ENCODE measurements at regions not wholly inside any gene's neighbourhood (a gene's known extent, or its start where the extent isn't known, plus 50 kb on each side); places are given as distances from the start of the nearest gene placed in this dataset.

- Histone ChIP-seq H3K4me1 (ENCODE audit: control insufficient read depth, insufficient read depth, low read length) (peaks cover 9% of the 10 kb centered on the region), H3K27me3 (ENCODE audit: control insufficient read depth, insufficient read depth, low read length) (no peaks in the 10 kb centered on the region), H3K9me3 (ENCODE audit: control insufficient read depth, insufficient read depth, low read length) (no peaks in the 10 kb centered on the region), H3K4me3 (ENCODE audit: low read depth, low read length) (no peak overlapping the region), H3K36me3 (ENCODE audit: control insufficient read depth, insufficient read depth, low read length) (no peaks in the 10 kb centered on the region), H3K27ac (ENCODE audit: low read depth, low read length) (no peak overlapping the region)
- 95% methylated on average over 3 of the region's 3 CpGs for WGBS (ENCODE audit: insufficient coverage)
- no peak for DNase-seq (ENCODE audit: low read depth in 4 of 6, low spot score in 6 of 6)
Observed at GRCh38 chr10:14450041-14450491, 119.3 kb upstream of the FRMD4A start.

GRCh38 chr10:14449293-14449815 lies 118.6 kb upstream of the FRMD4A start:
- Histone ChIP-seq H3K27me3 (ENCODE audit: control insufficient read depth, insufficient read depth, low read length) (no peaks in the 10 kb centered on the region), H3K27ac (ENCODE audit: low read depth, low read length) (no peak overlapping the region), H3K9me3 (ENCODE audit: control insufficient read depth, insufficient read depth, low read length) (no peaks in the 10 kb centered on the region), H3K4me3 (ENCODE audit: low read depth, low read length) (no peak overlapping the region), H3K4me1 (ENCODE audit: control insufficient read depth, insufficient read depth, low read length) (peaks cover 9% of the 10 kb centered on the region), H3K36me3 (ENCODE audit: control insufficient read depth, insufficient read depth, low read length) (no peaks in the 10 kb centered on the region)
- no peak for DNase-seq (ENCODE audit: low read depth in 4 of 6, low spot score in 6 of 6)
- 97% methylated on average over 3 of the region's 3 CpGs for WGBS (ENCODE audit: insufficient coverage)

DNA sequence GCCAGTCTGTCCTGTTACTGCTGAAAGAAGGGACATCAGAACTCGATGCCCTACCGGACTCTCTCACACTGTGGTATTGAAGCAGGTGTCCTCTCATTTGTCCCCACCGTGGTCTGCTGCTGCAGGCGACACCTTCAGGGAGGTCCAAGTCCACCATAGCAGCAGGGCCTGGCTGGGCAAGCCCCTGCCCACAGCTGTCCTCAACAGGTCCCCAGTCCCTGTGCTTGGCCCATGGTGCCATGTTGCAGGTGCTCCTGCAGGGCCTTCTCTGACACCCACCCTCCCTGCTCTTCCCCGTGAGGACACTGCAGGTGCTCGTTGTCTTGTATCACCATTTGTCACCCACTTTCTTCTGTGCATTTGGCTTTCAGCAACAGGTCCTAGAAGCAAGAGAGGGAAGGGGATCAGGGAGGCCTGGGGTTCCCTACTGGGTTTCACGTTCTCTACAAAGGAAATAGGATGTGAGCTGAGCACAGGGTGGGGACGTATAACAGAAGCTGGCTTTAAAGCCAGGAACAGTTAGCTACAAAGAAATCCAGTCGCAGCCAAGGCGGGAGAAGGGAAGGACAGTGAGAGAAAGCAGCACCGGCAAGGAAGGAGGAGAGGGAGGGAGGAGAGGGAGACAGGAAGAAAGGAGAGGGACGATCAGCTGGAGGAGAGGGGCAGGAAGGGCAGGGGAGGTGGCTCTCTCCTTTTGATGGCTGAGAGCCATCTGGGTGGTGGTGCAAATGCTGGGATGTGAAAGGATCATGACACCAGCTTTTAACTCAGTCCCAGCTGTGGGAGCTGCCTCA lies 117.7 kb upstream of the FRMD4A start:
- no peaks in the 10 kb centered on the region for H3K27me3 ChIP-seq (ENCODE audit: control insufficient read depth, insufficient read depth, low read length)
- H3K36me3 ChIP-seq (ENCODE audit: control insufficient read depth, insufficient read depth, low read length) = no peaks in the 10 kb centered on the region
- 55% methylated on average over 9 of the region's 12 CpGs for WGBS (ENCODE audit: insufficient coverage)
- peaks cover 9% of the 10 kb centered on the region for H3K4me1 ChIP-seq (ENCODE audit: control insufficient read depth, insufficient read depth, low read length)
- no peak overlapping the region for H3K4me3 ChIP-seq (ENCODE audit: low read depth, low read length)
- peak in 1 of 6 donors; percentile 10 for DNase-seq (ENCODE audit: low read depth in 4 of 6, low spot score in 6 of 6)
- no peak overlapping the region for H3K27ac ChIP-seq (ENCODE audit: low read depth, low read length)
- H3K9me3 ChIP-seq (ENCODE audit: control insufficient read depth, insufficient read depth, low read length) = no peaks in the 10 kb centered on the region

- H3K36me3 ChIP-seq (ENCODE audit: control insufficient read depth, insufficient read depth, low read length) = no peaks in the 10 kb centered on the region
- no peak overlapping the region for H3K4me3 ChIP-seq (ENCODE audit: low read depth, low read length)
- 65% methylated on average over 2 of the region's 10 CpGs for WGBS (ENCODE audit: insufficient coverage)
- H3K27me3 ChIP-seq (ENCODE audit: control insufficient read depth, insufficient read depth, low read length) = no peaks in the 10 kb centered on the region
- H3K27ac ChIP-seq (ENCODE audit: low read depth, low read length) = no peak overlapping the region
- DNase-seq (ENCODE audit: low read depth in 4 of 6, low spot score in 6 of 6) = peak in 2 of 6 donors; percentile 8 to 47
- peaks cover 9% of the 10 kb centered on the region for H3K4me1 ChIP-seq (ENCODE audit: control insufficient read depth, insufficient read depth, low read length)
- H3K9me3 ChIP-seq (ENCODE audit: control insufficient read depth, insufficient read depth, low read length) = no peaks in the 10 kb centered on the region
Observed at GRCh38 chr10:14447094-14447839, 116.5 kb upstream of the FRMD4A start.

DNA sequence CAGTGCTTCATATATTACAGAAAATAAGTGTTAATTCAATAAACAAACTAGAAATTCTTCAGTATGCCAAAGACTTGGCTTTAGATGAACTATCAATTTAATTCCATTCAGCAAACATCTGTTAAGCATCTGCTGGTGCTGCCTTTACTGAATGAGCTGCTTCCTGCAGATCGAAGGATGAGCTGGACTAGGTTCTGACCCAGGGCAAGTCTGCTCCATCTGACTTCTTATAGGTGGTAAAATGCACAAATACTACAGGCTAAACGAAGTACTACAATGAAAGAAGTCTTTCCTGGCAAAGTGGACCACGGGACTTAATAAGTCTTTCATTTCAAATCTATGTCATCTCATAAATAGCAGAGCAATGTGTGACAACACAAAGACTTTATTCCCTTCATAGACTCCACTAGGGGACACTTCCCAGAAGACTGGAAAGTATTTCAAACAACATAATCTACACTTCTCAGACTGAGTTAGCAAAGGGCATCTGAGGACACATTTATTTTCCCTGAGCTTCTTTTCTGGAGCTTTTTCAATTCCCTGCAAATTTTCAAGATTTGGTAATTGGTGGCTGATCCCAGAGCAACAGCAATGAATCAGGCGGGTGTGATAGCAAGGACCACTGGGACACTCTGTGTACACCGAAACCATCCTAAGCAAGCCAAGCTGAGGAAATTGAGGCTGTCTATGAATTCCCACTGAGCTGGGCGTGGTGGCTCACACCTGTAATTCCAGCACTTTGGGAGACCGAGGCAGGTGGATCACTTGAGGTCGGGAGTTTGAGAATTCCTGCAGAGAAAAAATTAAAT lies 108.9 kb upstream of the FRMD4A start:
- H3K27ac ChIP-seq (ENCODE audit: low read depth, low read length) = peak overlapping the region; percentile 42
- 89% methylated on average over 4 of the region's 8 CpGs for WGBS (ENCODE audit: insufficient coverage)
- H3K4me1 ChIP-seq (ENCODE audit: control insufficient read depth, insufficient read depth, low read length) = no peaks in the 10 kb centered on the region
- H3K4me3 ChIP-seq (ENCODE audit: low read depth, low read length) = no peak overlapping the region
- H3K27me3 ChIP-seq (ENCODE audit: control insufficient read depth, insufficient read depth, low read length) = no peaks in the 10 kb centered on the region
- peak in 2 of 6 donors; percentile 20 to 24 for DNase-seq (ENCODE audit: low read depth in 4 of 6, low spot score in 6 of 6)
- no peaks in the 10 kb centered on the region for H3K36me3 ChIP-seq (ENCODE audit: control insufficient read depth, insufficient read depth, low read length)
- H3K9me3 ChIP-seq (ENCODE audit: control insufficient read depth, insufficient read depth, low read length) = no peaks in the 10 kb centered on the region

DNA sequence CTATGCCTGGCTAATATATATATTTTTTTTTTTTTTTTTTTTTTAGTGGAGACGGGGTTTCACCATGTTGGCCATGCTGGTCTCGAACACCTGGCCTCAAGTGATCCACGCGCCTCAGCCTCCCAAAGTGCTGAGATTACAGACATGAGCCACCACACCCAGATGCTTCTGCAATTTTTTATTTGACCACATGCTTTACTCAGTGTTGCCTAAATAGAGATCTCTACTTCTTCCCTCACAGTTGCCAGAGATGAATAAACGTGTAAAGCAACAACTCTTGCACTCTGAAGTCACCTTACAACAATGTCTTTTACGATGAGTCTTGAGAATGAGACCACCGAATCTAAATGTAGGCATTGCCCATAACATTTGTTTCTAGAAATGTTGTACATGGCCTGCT lies 107.9 kb upstream of the FRMD4A start:
- Histone ChIP-seq H3K4me1 (ENCODE audit: control insufficient read depth, insufficient read depth, low read length) (no peaks in the 10 kb centered on the region), H3K36me3 (ENCODE audit: control insufficient read depth, insufficient read depth, low read length) (no peaks in the 10 kb centered on the region), H3K27me3 (ENCODE audit: control insufficient read depth, insufficient read depth, low read length) (no peaks in the 10 kb centered on the region), H3K4me3 (ENCODE audit: low read depth, low read length) (no peak overlapping the region), H3K27ac (ENCODE audit: low read depth, low read length) (no peak overlapping the region), H3K9me3 (ENCODE audit: control insufficient read depth, insufficient read depth, low read length) (no peaks in the 10 kb centered on the region)
- DNase-seq (ENCODE audit: low read depth in 4 of 6, low spot score in 6 of 6) = no peak
- WGBS (ENCODE audit: insufficient coverage) = 100% methylated on average over 2 of the region's 7 CpGs

- Histone ChIP-seq H3K4me3 (ENCODE audit: low read depth, low read length) (no peak overlapping the region), H3K36me3 (ENCODE audit: control insufficient read depth, insufficient read depth, low read length) (no peaks in the 10 kb centered on the region), H3K27me3 (ENCODE audit: control insufficient read depth, insufficient read depth, low read length) (no peaks in the 10 kb centered on the region), H3K27ac (ENCODE audit: low read depth, low read length) (no peak overlapping the region), H3K4me1 (ENCODE audit: control insufficient read depth, insufficient read depth, low read length) (no peaks in the 10 kb centered on the region), H3K9me3 (ENCODE audit: control insufficient read depth, insufficient read depth, low read length) (no peaks in the 10 kb centered on the region)
- DNase-seq (ENCODE audit: low read depth in 4 of 6, low spot score in 6 of 6) = no peak
- no CpG with 5 or more reads among the region's 1 CpG for WGBS (ENCODE audit: insufficient coverage)
Observed at GRCh38 chr10:14438057-14438456, 107.3 kb upstream of the FRMD4A start.

- 86% methylated on average over 6 of the region's 7 CpGs for WGBS (ENCODE audit: insufficient coverage)
- DNase-seq (ENCODE audit: low read depth in 4 of 6, low spot score in 6 of 6) = no peak
- no peaks in the 10 kb centered on the region for H3K27me3 ChIP-seq (ENCODE audit: control insufficient read depth, insufficient read depth, low read length)
- no peak overlapping the region for H3K27ac ChIP-seq (ENCODE audit: low read depth, low read length)
- no peaks in the 10 kb centered on the region for H3K36me3 ChIP-seq (ENCODE audit: control insufficient read depth, insufficient read depth, low read length)
- H3K4me1 ChIP-seq (ENCODE audit: control insufficient read depth, insufficient read depth, low read length) = no peaks in the 10 kb centered on the region
- H3K4me3 ChIP-seq (ENCODE audit: low read depth, low read length) = no peak overlapping the region
- no peaks in the 10 kb centered on the region for H3K9me3 ChIP-seq (ENCODE audit: control insufficient read depth, insufficient read depth, low read length)
Observed at GRCh38 chr10:14435976-14436632, 105.4 kb upstream of the FRMD4A start.

DNA sequence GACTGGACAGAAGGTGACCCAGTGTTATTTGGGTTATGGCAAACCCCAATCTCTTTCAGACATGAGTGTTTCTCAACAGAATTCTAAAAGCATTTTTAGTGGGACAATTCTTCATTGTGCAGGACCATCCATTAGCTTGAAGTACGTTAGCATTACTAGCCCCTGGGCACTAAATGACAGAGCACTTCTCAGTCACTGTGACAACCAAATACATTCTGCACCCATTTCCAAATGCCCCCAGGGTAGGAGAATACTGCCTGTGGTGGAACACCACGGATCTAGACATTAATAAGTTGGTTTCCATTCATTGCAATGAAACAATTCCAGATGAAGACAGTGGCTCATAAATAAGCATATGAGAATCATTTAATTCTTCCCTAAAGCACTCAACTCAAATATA lies 102.4 kb upstream of the FRMD4A start:
- H3K27ac ChIP-seq (ENCODE audit: low read depth, low read length) = no peak overlapping the region
- no peak for DNase-seq (ENCODE audit: low read depth in 4 of 6, low spot score in 6 of 6)
- H3K4me1 ChIP-seq (ENCODE audit: control insufficient read depth, insufficient read depth, low read length) = no peaks in the 10 kb centered on the region
- H3K27me3 ChIP-seq (ENCODE audit: control insufficient read depth, insufficient read depth, low read length) = no peaks in the 10 kb centered on the region
- H3K4me3 ChIP-seq (ENCODE audit: low read depth, low read length) = no peak overlapping the region
- H3K9me3 ChIP-seq (ENCODE audit: control insufficient read depth, insufficient read depth, low read length) = no peaks in the 10 kb centered on the region
- WGBS (ENCODE audit: insufficient coverage) = no CpG with 5 or more reads among the region's 2 CpGs
- H3K36me3 ChIP-seq (ENCODE audit: control insufficient read depth, insufficient read depth, low read length) = no peaks in the 10 kb centered on the region

Measured in spinal cord (tissue), 9 donors.